ENCODE measurements at regions not wholly inside any gene's neighbourhood (a gene's known extent, or its start where the extent isn't known, plus 50 kb on each side); places are given as distances from the start of the nearest gene placed in this dataset.

GRCh38 chr2:8059794-8060193 is 622.1 kb upstream of the ID2 start:
- no peak for DNase-seq
- Histone ChIP-seq H3K4me3 (no peak overlapping the region), H3K36me3 (no peaks in the 10 kb centered on the region), H3K27me3 (no peaks in the 10 kb centered on the region), H3K27ac (no peak overlapping the region), H3K4me1 (no peaks in the 10 kb centered on the region), H3K9me3 (no peaks in the 10 kb centered on the region)
- intact Hi-C loops (cut with DNase I) = no loop called here
- 66 to 75% methylated on average over 4 of the region's 4 CpGs for WGBS, 2 donors
- TF ChIP-seq EP300 (IDR thresholded peaks at IDR 0.05) = no peak
- TF ChIP-seq CTCF (IDR thresholded peaks at IDR 0.05) = no peak
- no peak for TF ChIP-seq POLR2AphosphoS5 (IDR thresholded peaks at IDR 0.05)
- TF ChIP-seq POLR2A (IDR thresholded peaks at IDR 0.05) = no peak

GRCh38 chr2:8061219-8061618 is 620.6 kb upstream of the ID2 start:
- no peak overlapping the region for H3K27ac ChIP-seq
- intact Hi-C loops (cut with DNase I) = no loop called here
- 81 to 85% methylated on average over 9 of the region's 9 CpGs for WGBS, 2 donors
- H3K27me3 ChIP-seq = no peaks in the 10 kb centered on the region
- no peak overlapping the region for H3K4me3 ChIP-seq
- no peak for TF ChIP-seq CTCF (IDR thresholded peaks at IDR 0.05)
- TF ChIP-seq EP300 (IDR thresholded peaks at IDR 0.05) = no peak
- no peak for TF ChIP-seq POLR2AphosphoS5 (IDR thresholded peaks at IDR 0.05)
- TF ChIP-seq POLR2A (IDR thresholded peaks at IDR 0.05) = no peak
- no peaks in the 10 kb centered on the region for H3K9me3 ChIP-seq
- H3K36me3 ChIP-seq = no peaks in the 10 kb centered on the region
- DNase-seq = no peak
- no peaks in the 10 kb centered on the region for H3K4me1 ChIP-seq

GRCh38 chr2:8064603-8065002 is 617.3 kb upstream of the ID2 start:
- H3K36me3 ChIP-seq = no peaks in the 10 kb centered on the region
- no peak overlapping the region for H3K4me3 ChIP-seq
- TF ChIP-seq POLR2A (IDR thresholded peaks at IDR 0.05) (no peak), EP300 (IDR thresholded peaks at IDR 0.05) (no peak), POLR2AphosphoS5 (IDR thresholded peaks at IDR 0.05) (no peak), CTCF (IDR thresholded peaks at IDR 0.05) (no peak)
- H3K9me3 ChIP-seq = no peaks in the 10 kb centered on the region
- no peak overlapping the region for H3K27ac ChIP-seq
- no peaks in the 10 kb centered on the region for H3K27me3 ChIP-seq
- no peaks in the 10 kb centered on the region for H3K4me1 ChIP-seq
- intact Hi-C loops (cut with DNase I) = no loop called here
- WGBS, 2 donors = 95 to 97% methylated on average over 5 of the region's 5 CpGs
- no peak for DNase-seq

- TF ChIP-seq POLR2A (IDR thresholded peaks at IDR 0.05) = no peak
- no peak for TF ChIP-seq CTCF (IDR thresholded peaks at IDR 0.05)
- TF ChIP-seq EP300 (IDR thresholded peaks at IDR 0.05) = no peak
- TF ChIP-seq POLR2AphosphoS5 (IDR thresholded peaks at IDR 0.05) = no peak
- H3K4me1 ChIP-seq = no peaks in the 10 kb centered on the region
- H3K27ac ChIP-seq = no peak overlapping the region
- 95% methylated on average over 1 of the region's 1 CpG for WGBS, 2 donors
- H3K27me3 ChIP-seq = no peaks in the 10 kb centered on the region
- intact Hi-C loops (cut with DNase I) = no loop called here
- no peak for DNase-seq
- H3K4me3 ChIP-seq = no peak overlapping the region
- H3K9me3 ChIP-seq = no peaks in the 10 kb centered on the region
- no peaks in the 10 kb centered on the region for H3K36me3 ChIP-seq
These were observed 616.7 kb upstream of the ID2 start for GRCh38 chr2:8065191-8065590.

- Histone ChIP-seq H3K27ac (no peak overlapping the region), H3K27me3 (no peaks in the 10 kb centered on the region), H3K4me1 (no peaks in the 10 kb centered on the region), H3K9me3 (no peaks in the 10 kb centered on the region), H3K36me3 (no peaks in the 10 kb centered on the region), H3K4me3 (no peak overlapping the region)
- 85 to 88% methylated on average over 15 of the region's 15 CpGs for WGBS, 2 donors
- no peak for TF ChIP-seq POLR2AphosphoS5 (IDR thresholded peaks at IDR 0.05)
- no peak for TF ChIP-seq EP300 (IDR thresholded peaks at IDR 0.05)
- no peak for TF ChIP-seq POLR2A (IDR thresholded peaks at IDR 0.05)
- no peak for TF ChIP-seq CTCF (IDR thresholded peaks at IDR 0.05)
- DNase-seq = no peak
- intact Hi-C loops (cut with DNase I) = no loop called here
These were observed 614.0 kb upstream of the ID2 start for GRCh38 chr2:8067784-8068336.
